B cell (primary cell): ENCODE measurements at regions not wholly inside any gene's neighbourhood (a gene's known extent, or its start where the extent isn't known, plus 50 kb on each side); places are given as distances from the start of the nearest gene placed in this dataset.

Experiments
- ATAC-seq: fragments of 200-7000 bp; cut with Tn5 transposase; one replicate; pipeline ENCODE4 v1.10.0; 2021; ENCODE audit warnings: low read depth, mild to moderate bottlenecking, moderate number of reproducible peaks, moderate library complexity
- CTCF ChIA-PET: fragments of 350-600 bp; sonication (Branson Sonifier 250); formaldehyde crosslinking; loops from one replicate; lab custom pipeline; 2021; ENCODE audit warnings: antibody characterized with exemption, inconsistent platforms; lab: Charles Lee
- POLR2A ChIA-PET: fragments of 350-600 bp; sonication (Branson Sonifier 250); formaldehyde crosslinking; loops from one replicate; lab custom pipeline; 2021; ENCODE audit warnings: antibody characterized with exemption; lab: Charles Lee
- DNase-seq: peaks from one replicate; pipeline ENCODE4 v3.0.0; 2013
- H2AFZ ChIP-seq: 2 replicates; pipeline ENCODE4 v1.6.1; 2012; ENCODE audit warnings: mild to moderate bottlenecking, low read depth, low read length; ENCODE audit not compliant: insufficient read depth, poor library complexity, severe bottlenecking
- H3K27ac ChIP-seq, 2 donors: 1 replicate in 1 of 2; 2 replicates in 1 of 2; pipeline ENCODE4 v1.5.1; 2012 to 2013; ENCODE audit warnings: low read length in 2 of 2, mild to moderate bottlenecking in 2 of 2, moderate library complexity in 1 of 2
- H3K27me3 ChIP-seq, 4 experiments: fragments of 200-600 bp in 1 of 4; sonication (generic) in 1 of 4; replicated peaks in 1 of 4; 1 replicate in 2 of 4; 2 replicates in 2 of 4; pipeline versions ENCODE4 v1.6.1 to v1.7.0; 2013 to 2016; ENCODE audit warnings: low read length in 3 of 4, mild to moderate bottlenecking in 2 of 4, mixed read lengths in 1 of 4, moderate library complexity in 1 of 4; ENCODE audit not compliant: insufficient read depth in 4 of 4, control insufficient read depth in 3 of 4; ENCODE audit errors: control extremely low read depth in 1 of 4
- H3K36me3 ChIP-seq, 2 experiments: replicated peaks in 1 of 2; 1 replicate in 1 of 2; 2 replicates in 1 of 2; pipeline versions ENCODE4 v1.6.1 to v1.7.1; 2013; ENCODE audit warnings: low read length in 1 of 2; ENCODE audit not compliant: insufficient read depth in 2 of 2, control insufficient read depth in 1 of 2; ENCODE audit errors: control extremely low read depth in 1 of 2, extremely low read depth in 1 of 2
- H3K4me1 ChIP-seq, 2 donors: fragments of 200-600 bp in 1 of 2; sonication (generic) in 1 of 2; 1 replicate in 1 of 2; 2 replicates in 1 of 2; pipeline versions ENCODE4 v1.5.1 to v1.6.1; 2013 to 2017; ENCODE audit warnings: low read length in 2 of 2; ENCODE audit not compliant: control insufficient read depth in 2 of 2, insufficient read depth in 2 of 2
- H3K4me2 ChIP-seq: replicated peaks from 2 replicates; pipeline ENCODE3; 2012; ENCODE audit warnings: mild to moderate bottlenecking, low read depth, low read length; ENCODE audit not compliant: poor library complexity, severe bottlenecking
- H3K4me3 ChIP-seq, 5 experiments: fragments of 200-600 bp in 1 of 5; sonication (generic) in 1 of 5; 1 replicate in 3 of 5; 2 replicates in 2 of 5; pipeline versions ENCODE4 v1.5.1 to v1.7.0; 2011 to 2016; ENCODE audit warnings: low read length in 4 of 5, mild to moderate bottlenecking in 4 of 5, low read depth in 2 of 5, control low read depth in 1 of 5, moderate library complexity in 1 of 5; ENCODE audit not compliant: insufficient read depth in 1 of 5; ENCODE audit errors: control extremely low read depth in 1 of 5, extremely low read depth in 1 of 5
- H3K79me2 ChIP-seq: fragments of 200-600 bp; sonication (generic); one replicate; pipeline ENCODE4 v1.6.0; 2016; ENCODE audit warnings: low read length; ENCODE audit not compliant: control insufficient read depth, insufficient read depth
- H3K9ac ChIP-seq: fragments of 200-600 bp; sonication (generic); 2 replicates; pipeline ENCODE4 v1.6.1; 2017; ENCODE audit warnings: mild to moderate bottlenecking, low read length, moderate library complexity
- H3K9me3 ChIP-seq, 3 donors: one replicate each; pipeline versions ENCODE4 v1.6.1 to v1.7.1; 2013; ENCODE audit warnings: low read length in 2 of 3; ENCODE audit not compliant: control insufficient read depth in 2 of 3, insufficient read depth in 1 of 3; ENCODE audit errors: control extremely low read depth in 1 of 3
- H4K20me1 ChIP-seq: 2 replicates; pipeline ENCODE4 v1.6.0; 2012; ENCODE audit warnings: mild to moderate bottlenecking, low read length; ENCODE audit not compliant: insufficient read depth, control insufficient read depth, poor library complexity, severe bottlenecking
- H3K27ac Mint-ChIP-seq: one replicate; pipeline ENCODE4 v1.8.0; 2021; ENCODE audit warnings: mixed read lengths
- H3K27me3 Mint-ChIP-seq: one replicate; pipeline ENCODE4 v1.8.0; 2021; ENCODE audit warnings: mixed read lengths
- H3K4me1 Mint-ChIP-seq: one replicate; pipeline ENCODE4 v1.8.0; 2021; ENCODE audit warnings: mixed read lengths
- H3K4me3 Mint-ChIP-seq: one replicate; pipeline ENCODE4 v1.8.0; 2021; ENCODE audit warnings: mixed read lengths
- H3K9me3 Mint-ChIP-seq: one replicate; pipeline ENCODE4 v1.8.0; 2022; ENCODE audit warnings: mixed read lengths; ENCODE audit not compliant: insufficient read depth
- CTCF ChIP-seq: fragments of 200-600 bp; IDR thresholded peaks from one replicate; pipeline ENCODE4 v1.8.0; 2022; ENCODE audit warnings: antibody characterized with exemption, mild to moderate bottlenecking
- EZH2 ChIP-seq: IDR thresholded peaks from 2 replicates; pipeline ENCODE4 v1.6.1; 2012; ENCODE audit warnings: borderline replicate concordance, low read depth, mild to moderate bottlenecking, moderate library complexity, low read length; ENCODE audit not compliant: insufficient read depth, poor library complexity, severe bottlenecking
- WGBS: methylation state at CpG from one replicate; pipeline ENCODE4 v1.1.5; 2013; ENCODE audit warnings: missing lambda C conversion rate; ENCODE audit not compliant: insufficient coverage; 5-methylcytosine and 5-hydroxymethylcytosine counted together
- intact Hi-C: fragments of 100-400 bp; cut with micrococcal nuclease; formaldehyde crosslinking; loops from one replicate; pipeline ENCODE4 v1.10.0; 2022

- no peaks in the 10 kb centered on the region for H3K27me3 ChIP-seq
- no peak for DNase-seq
- ChIA-PET POLR2A (no interaction called here), CTCF (no interaction called here)
- H3K9ac ChIP-seq, result no peak overlapping the region
- Mint-ChIP-seq H3K9me3 (peaks cover 2% of the 10 kb centered on the region), H3K27ac (no peak overlapping the region), H3K27me3 (peaks cover 7% of the 10 kb centered on the region), H3K4me3 (no peak overlapping the region), H3K4me1 (no peaks in the 10 kb centered on the region)
- no peak overlapping the region for H3K4me3 ChIP-seq
- H3K4me1 ChIP-seq, result no peaks in the 10 kb centered on the region
- H3K9me3 ChIP-seq, result no peaks in the 10 kb centered on the region
- no peak for ATAC-seq
- no peak overlapping the region for H3K4me2 ChIP-seq
- intact Hi-C loops, result no loop called here
- H3K27ac ChIP-seq, result no peak overlapping the region
- WGBS, result 80% methylated on average over 4 of the region's 4 CpGs
- H3K36me3 ChIP-seq, result no peaks in the 10 kb centered on the region
- H2AFZ ChIP-seq, result no peak overlapping the region
- no peaks in the 10 kb centered on the region for H4K20me1 ChIP-seq
- H3K79me2 ChIP-seq, result no peaks in the 10 kb centered on the region
- no peak for TF ChIP-seq CTCF
- TF ChIP-seq EZH2, result no peak
Observed at GRCh38 chr2:235411905-235412485, 81.8 kb upstream of the AGAP1 start.

GRCh38 chr2:235413064-235413463 lies 80.8 kb upstream of the AGAP1 start:
- WGBS, result no CpG with 5 or more reads among the region's 1 CpG
- no peak overlapping the region for H3K9ac ChIP-seq
- ChIA-PET CTCF (no interaction called here), POLR2A (no interaction called here)
- ATAC-seq (no peak), DNase-seq (no peak)
- intact Hi-C loops, result no loop called here
- Mint-ChIP-seq H3K4me1 (no peaks in the 10 kb centered on the region), H3K4me3 (no peak overlapping the region), H3K9me3 (peaks cover 2% of the 10 kb centered on the region), H3K27me3 (peaks cover 11% of the 10 kb centered on the region), H3K27ac (no peak overlapping the region)
- no peaks in the 10 kb centered on the region for H3K36me3 ChIP-seq
- H3K27me3 ChIP-seq, result no peaks in the 10 kb centered on the region
- H3K9me3 ChIP-seq, result no peaks in the 10 kb centered on the region
- no peaks in the 10 kb centered on the region for H4K20me1 ChIP-seq
- no peaks in the 10 kb centered on the region for H3K79me2 ChIP-seq
- TF ChIP-seq EZH2, result no peak
- no peak for TF ChIP-seq CTCF
- H3K4me3 ChIP-seq, result no peak overlapping the region
- no peak overlapping the region for H3K4me2 ChIP-seq
- H3K4me1 ChIP-seq, result no peaks in the 10 kb centered on the region
- H2AFZ ChIP-seq, result no peak overlapping the region
- no peak overlapping the region for H3K27ac ChIP-seq
